ENCODE measurements at regions not wholly inside any gene's neighbourhood (a gene's known extent, or its start where the extent isn't known, plus 50 kb on each side); places are given as distances from the start of the nearest gene placed in this dataset.

- TF ChIP-seq, protein P1, sequence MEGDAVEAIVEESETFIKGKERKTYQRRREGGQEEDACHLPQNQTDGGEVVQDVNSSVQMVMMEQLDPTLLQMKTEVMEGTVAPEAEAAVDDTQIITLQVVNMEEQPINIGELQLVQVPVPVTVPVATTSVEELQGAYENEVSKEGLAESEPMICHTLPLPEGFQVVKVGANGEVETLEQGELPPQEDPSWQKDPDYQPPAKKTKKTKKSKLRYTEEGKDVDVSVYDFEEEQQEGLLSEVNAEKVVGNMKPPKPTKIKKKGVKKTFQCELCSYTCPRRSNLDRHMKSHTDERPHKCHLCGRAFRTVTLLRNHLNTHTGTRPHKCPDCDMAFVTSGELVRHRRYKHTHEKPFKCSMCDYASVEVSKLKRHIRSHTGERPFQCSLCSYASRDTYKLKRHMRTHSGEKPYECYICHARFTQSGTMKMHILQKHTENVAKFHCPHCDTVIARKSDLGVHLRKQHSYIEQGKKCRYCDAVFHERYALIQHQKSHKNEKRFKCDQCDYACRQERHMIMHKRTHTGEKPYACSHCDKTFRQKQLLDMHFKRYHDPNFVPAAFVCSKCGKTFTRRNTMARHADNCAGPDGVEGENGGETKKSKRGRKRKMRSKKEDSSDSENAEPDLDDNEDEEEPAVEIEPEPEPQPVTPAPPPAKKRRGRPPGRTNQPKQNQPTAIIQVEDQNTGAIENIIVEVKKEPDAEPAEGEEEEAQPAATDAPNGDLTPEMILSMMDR (IDR thresholded peaks at IDR 0.05) = no peak
- TF ChIP-seq JUNB (IDR thresholded peaks at IDR 0.05) = no peak
Measured at GRCh38 chr10:117775526-117775925, 233.0 kb downstream of the EMX2 start.

All from A549 (cell line).